Fibroblast of lung (primary cell): ENCODE measurements at regions not wholly inside any gene's neighbourhood (a gene's known extent, or its start where the extent isn't known, plus 50 kb on each side); places are given as distances from the start of the nearest gene placed in this dataset.

Experiments used
- CTCF ChIP-seq, 2 donors: IDR thresholded peaks in 1 of 2; conservative IDR thresholded peaks in 1 of 2; 1 replicate in 1 of 2; 2 replicates in 1 of 2; pipeline ENCODE4 v1.5.1; 2011 to 2012; ENCODE audit warnings: low read length in 2 of 2, control low read depth in 1 of 2, inconsistent platforms in 1 of 2, low read depth in 1 of 2, mild to moderate bottlenecking in 1 of 2
- EZH2 ChIP-seq: IDR thresholded peaks from 2 replicates; pipeline ENCODE4 v1.5.1; 2012; ENCODE audit warnings: low read length, control low read depth, mild to moderate bottlenecking; ENCODE audit errors: missing control alignments

GRCh38 chr12:98262902-98263301, 252.5 kb upstream of the TMPO start:
- TF ChIP-seq CTCF (conservative IDR thresholded peaks at IDR 0.05 in 1 of 2, IDR thresholded peaks at IDR 0.05 in 1 of 2; ENCODE audit: low read depth in 1 of 2, low read length in 2 of 2): no peak
- TF ChIP-seq EZH2: no peak
